Endothelial cell of umbilical vein (primary cell): ENCODE measurements at regions not wholly inside any gene's neighbourhood (a gene's known extent, or its start where the extent isn't known, plus 50 kb on each side); places are given as distances from the start of the nearest gene placed in this dataset.

Experiments used
- BruUV-seq: library from RNA; stranded (reverse); fragments of 400-500 nt; replicated peaks from 2 replicates; lab custom pipeline; 2021; lab: Mats Ljungman, UMichigan
- CTCF ChIA-PET: fragments of 300-600, 350-600 bp; sonication (Branson Sonifier 250); formaldehyde crosslinking; loops from one replicate; lab custom pipeline; 2021; ENCODE audit warnings: antibody characterized with exemption, inconsistent platforms; lab: Charles Lee
- POLR2A ChIA-PET: fragments of 300-600, 350-600 bp; sonication (Branson Sonifier 250); formaldehyde crosslinking; loops from one replicate; lab custom pipeline; 2021; ENCODE audit warnings: antibody characterized with exemption, inconsistent platforms; lab: Charles Lee
- DNase-seq: peaks from one replicate; pipeline ENCODE4 v3.0.0-alpha.2; 2011; ENCODE audit warnings: low read depth, low spot score
- FAIRE-seq: peaks from 2 replicates; lab custom pipeline; 2011; peaks lifted over from hg19 to GRCh38; lab: Jason Lieb, UNC
- H2AFZ ChIP-seq: 2 replicates; pipeline ENCODE4 v1.6.0; 2012; ENCODE audit warnings: low read depth, low read length, control low read depth, inconsistent platforms
- H3K27ac ChIP-seq: 2 replicates; pipeline ENCODE4 v1.5.1; 2011; ENCODE audit warnings: low read depth, mild to moderate bottlenecking, control low read depth, low read length, moderate library complexity; ENCODE audit not compliant: insufficient read depth
- H3K27me3 ChIP-seq, 2 experiments: 2 replicates each; pipeline versions ENCODE4 v1.6.0 to v1.6.1; 2011; ENCODE audit warnings: low read length in 2 of 2, mixed read lengths in 1 of 2; ENCODE audit not compliant: control insufficient read depth in 2 of 2, insufficient read depth in 2 of 2
- H3K36me3 ChIP-seq, 2 experiments: 2 replicates in 1 of 2; 3 replicates in 1 of 2; pipeline ENCODE4 v1.5.1; 2011; ENCODE audit warnings: low read length in 2 of 2, mild to moderate bottlenecking in 1 of 2, moderate library complexity in 1 of 2; ENCODE audit not compliant: control insufficient read depth in 2 of 2, insufficient read depth in 2 of 2; ENCODE audit errors: extremely low read depth in 1 of 2
- H3K4me1 ChIP-seq: 3 replicates; pipeline ENCODE4 v1.5.1; 2011; ENCODE audit warnings: mild to moderate bottlenecking, low read length; ENCODE audit not compliant: control insufficient read depth, insufficient read depth; ENCODE audit errors: extremely low read depth
- H3K4me2 ChIP-seq: 2 replicates; pipeline ENCODE4 v1.6.1; 2011; ENCODE audit warnings: low read length, control low read depth, mixed read lengths; ENCODE audit not compliant: insufficient read depth
- H3K4me3 ChIP-seq, 3 experiments: fragments of 200-600 bp in 1 of 3; sonication (generic), shearing (Covaris generic) in 1 of 3; replicated peaks in 1 of 3; 2 replicates each; pipeline ENCODE4 v1.5.1; 2011 to 2016; ENCODE audit warnings: control low read depth in 3 of 3, low read length in 3 of 3, mild to moderate bottlenecking in 2 of 3, inconsistent platforms in 1 of 3, low read depth in 1 of 3, moderate library complexity in 1 of 3; ENCODE audit not compliant: insufficient read depth in 1 of 3
- H3K79me2 ChIP-seq: 2 replicates; pipeline ENCODE4 v1.6.0; 2012; ENCODE audit warnings: low read length, inconsistent platforms; ENCODE audit not compliant: control insufficient read depth, insufficient read depth
- H3K9ac ChIP-seq: replicated peaks from 2 replicates; pipeline ENCODE3; 2011; ENCODE audit warnings: low read length, control low read depth; ENCODE audit not compliant: insufficient read depth; ENCODE audit errors: extremely low read depth
- H3K9me1 ChIP-seq: replicated peaks from 3 replicates; pipeline ENCODE4 v1.6.0; 2011; ENCODE audit warnings: mild to moderate bottlenecking, low read length; ENCODE audit not compliant: control insufficient read depth, insufficient read depth; ENCODE audit errors: extremely low read depth
- H3K9me3 ChIP-seq: replicated peaks from 2 replicates; pipeline ENCODE4 v1.5.1; 2012; ENCODE audit warnings: low read length, inconsistent platforms; ENCODE audit not compliant: control insufficient read depth, insufficient read depth
- H4K20me1 ChIP-seq: replicated peaks from 2 replicates; pipeline ENCODE3; 2011; ENCODE audit warnings: mild to moderate bottlenecking, low read length; ENCODE audit not compliant: control insufficient read depth, insufficient read depth; ENCODE audit errors: extremely low read depth
- CTCF ChIP-seq, 2 donors: IDR thresholded peaks; 1 replicate in 1 of 2; 2 replicates in 1 of 2; pipeline ENCODE4 v1.5.1; 2011; ENCODE audit warnings: low read length in 2 of 2, mild to moderate bottlenecking in 2 of 2, moderate library complexity in 2 of 2, control low read depth in 1 of 2, inconsistent platforms in 1 of 2, low read depth in 1 of 2; ENCODE audit not compliant: insufficient read depth in 1 of 2; ENCODE audit errors: extremely low read depth in 1 of 2
- EZH2 ChIP-seq: IDR thresholded peaks from 2 replicates; pipeline ENCODE4 v1.6.1; 2012; ENCODE audit warnings: borderline replicate concordance, low read depth, mild to moderate bottlenecking, moderate library complexity, low read length, inconsistent platforms; ENCODE audit not compliant: severe bottlenecking
- FOS ChIP-seq: IDR thresholded peaks from 2 replicates; pipeline ENCODE4 v1.6.1; 2011; ENCODE audit warnings: mild to moderate bottlenecking, low read length, moderate library complexity, borderline replicate concordance; ENCODE audit not compliant: insufficient read depth
- GATA2 ChIP-seq: IDR thresholded peaks from 2 replicates; pipeline ENCODE4 v1.7.0; 2011; ENCODE audit warnings: low read depth, mild to moderate bottlenecking, moderate library complexity, mixed read lengths, low read length; ENCODE audit not compliant: insufficient read length, insufficient read depth
- JUN ChIP-seq: IDR thresholded peaks from 2 replicates; pipeline ENCODE4 v1.6.1; 2011; ENCODE audit warnings: borderline replicate concordance, low read depth; ENCODE audit not compliant: insufficient read length, insufficient read depth
- MAX ChIP-seq: IDR thresholded peaks from 2 replicates; pipeline ENCODE4 v1.6.1; 2011; ENCODE audit not compliant: insufficient read depth, insufficient read length
- MYC ChIP-seq: IDR thresholded peaks from one replicate; pipeline ENCODE4 v1.6.1; 2011; ENCODE audit warnings: mild to moderate bottlenecking, low read depth, low read length
- POLR2A ChIP-seq: IDR thresholded peaks from 2 replicates; pipeline ENCODE4 v1.6.1; 2012; ENCODE audit warnings: low read depth, mild to moderate bottlenecking, control low read depth, low read length
- POLR2AphosphoS5 ChIP-seq: IDR thresholded peaks from 2 replicates; pipeline ENCODE4 v1.6.1; 2012; ENCODE audit warnings: low read depth, mild to moderate bottlenecking, control low read depth, low read length, moderate library complexity; ENCODE audit not compliant: insufficient read depth
- dilution Hi-C: fragments of 300-500 bp; cut with MboI; formaldehyde crosslinking; loops from one replicate; pipeline ENCODE4 v1.15.0; 2019; ENCODE audit warnings: low sequenced_read_pairs; ENCODE audit not compliant: extremely low pct_ligation_motif_present
- intact Hi-C: fragments of 100-400 bp; cut with micrococcal nuclease; formaldehyde crosslinking; loops from one replicate; pipeline ENCODE4 v1.10.0; 2022

- Histone ChIP-seq H3K79me2 (no peaks in the 10 kb centered on the region), H3K27me3 (peaks cover under 1 to 4% of the 10 kb centered on the region in 2 experiments), H2AFZ (peak overlapping the region; percentile 69), H3K4me2 (no peak overlapping the region), H3K9me3 (no peaks in the 10 kb centered on the region), H3K9ac (no peak overlapping the region), H3K36me3 (no peaks in the 10 kb centered on the region), H3K27ac (no peak overlapping the region), H3K4me1 (peaks cover 24% of the 10 kb centered on the region), H3K9me1 (no peaks in the 10 kb centered on the region), H4K20me1 (no peaks in the 10 kb centered on the region), H3K4me3 (no peak overlapping the region)
- no TSS peak for BruUV-seq
- TF ChIP-seq FOS (no peak), GATA2 (no peak), EZH2 (no peak), POLR2A (no peak), MYC (no peak), CTCF (IDR thresholded peaks at IDR 0.05; ENCODE audit: extremely low read depth in 1 of 2, insufficient read depth in 1 of 2, low read depth in 1 of 2, low read length in 2 of 2) (no peak), MAX (no peak), JUN (no peak), POLR2AphosphoS5 (no peak)
- CTCF ChIA-PET: interaction anchor here (1.0 to 1.1 kb wide), 2 partner anchors 10 to 24 kb away, joined by 3 read pairs; no protein-coding TSS in a partner anchor
- intact Hi-C loops: loop anchor here (1.0 kb wide), 1 partner anchor 10 kb away; no protein-coding TSS in a partner anchor
- DNase-seq (peak; percentile 29), FAIRE-seq (peak; percentile 61)
- POLR2A ChIA-PET: no interaction called here
- dilution Hi-C loops: no loop called here
Observed at GRCh38 chr2:136246086-136246669, 128.2 kb upstream of the CXCR4 start.
